Memory B cell (primary cell): ENCODE measurements at regions not wholly inside any gene's neighbourhood (a gene's known extent, or its start where the extent isn't known, plus 50 kb on each side); places are given as distances from the start of the nearest gene placed in this dataset.

Source experiments
- ATAC-seq: fragments of 150-1000 bp; cut with Tn5 transposase; 2 replicates; pipeline ENCODE4 v1.10.0; 2021; ENCODE audit warnings: low read depth, mild to moderate bottlenecking, moderate library complexity
- DNase-seq, 2 donors: peaks; one replicate each; pipeline ENCODE4 v3.0.0; 2022; ENCODE audit warnings: low spot score in 2 of 2
- H3K27ac Mint-ChIP-seq: one replicate; pipeline ENCODE4 v1.8.0; 2022; ENCODE audit warnings: mild to moderate bottlenecking, moderate library complexity, mixed read lengths
- H3K27me3 Mint-ChIP-seq: one replicate; pipeline ENCODE4 v1.8.0; 2022; ENCODE audit warnings: mixed read lengths
- H3K36me3 Mint-ChIP-seq: one replicate; pipeline ENCODE4 v1.8.0; 2022; ENCODE audit warnings: mild to moderate bottlenecking, mixed read lengths
- H3K4me1 Mint-ChIP-seq: one replicate; pipeline ENCODE4 v1.8.0; 2022; ENCODE audit warnings: mixed read lengths
- H3K4me3 Mint-ChIP-seq: one replicate; pipeline ENCODE4 v1.8.0; 2022; ENCODE audit warnings: mild to moderate bottlenecking, moderate library complexity, mixed read lengths
- H3K9me3 Mint-ChIP-seq: one replicate; pipeline ENCODE4 v1.8.0; 2022; ENCODE audit warnings: mixed read lengths

- Mint-ChIP-seq H3K36me3 (no peaks in the 10 kb centered on the region), H3K9me3 (peaks cover 2% of the 10 kb centered on the region), H3K27ac (no peak overlapping the region), H3K4me3 (no peak overlapping the region), H3K27me3 (peaks cover 2% of the 10 kb centered on the region), H3K4me1 (no peaks in the 10 kb centered on the region)
- no peak for ATAC-seq
- no peak for DNase-seq
Measured at GRCh38 chr1:5405263-5405662, 587.0 kb downstream of the NPHP4 start.

- no peaks in the 10 kb centered on the region for H3K9me3 Mint-ChIP-seq
- DNase-seq (no peak), ATAC-seq (no peak)
- peaks cover 2% of the 10 kb centered on the region for H3K27me3 Mint-ChIP-seq
- H3K4me1 Mint-ChIP-seq: no peaks in the 10 kb centered on the region
- no peak overlapping the region for H3K4me3 Mint-ChIP-seq
- no peaks in the 10 kb centered on the region for H3K36me3 Mint-ChIP-seq
- no peak overlapping the region for H3K27ac Mint-ChIP-seq
Measured at GRCh38 chr1:5404412-5405203, 587.6 kb downstream of the NPHP4 start.

- no peak for DNase-seq
- ATAC-seq: no peak
- no peaks in the 10 kb centered on the region for H3K4me1 Mint-ChIP-seq
- H3K4me3 Mint-ChIP-seq: no peak overlapping the region
- H3K9me3 Mint-ChIP-seq: peaks cover 3% of the 10 kb centered on the region
- no peaks in the 10 kb centered on the region for H3K36me3 Mint-ChIP-seq
- H3K27me3 Mint-ChIP-seq: peaks cover 6% of the 10 kb centered on the region
- no peak overlapping the region for H3K27ac Mint-ChIP-seq
Measured at GRCh38 chr1:5403935-5404334, 588.3 kb downstream of the NPHP4 start.

GRCh38 chr1:5402618-5403017 is 589.6 kb downstream of the NPHP4 start:
- no peak overlapping the region for H3K27ac Mint-ChIP-seq
- H3K36me3 Mint-ChIP-seq: no peaks in the 10 kb centered on the region
- DNase-seq (no peak), ATAC-seq (no peak)
- H3K4me3 Mint-ChIP-seq: no peak overlapping the region
- H3K9me3 Mint-ChIP-seq: peaks cover 4% of the 10 kb centered on the region
- no peaks in the 10 kb centered on the region for H3K4me1 Mint-ChIP-seq
- H3K27me3 Mint-ChIP-seq: peaks cover 6% of the 10 kb centered on the region

- Mint-ChIP-seq H3K36me3 (no peaks in the 10 kb centered on the region), H3K9me3 (peaks cover 4% of the 10 kb centered on the region), H3K27ac (no peak overlapping the region), H3K4me1 (no peaks in the 10 kb centered on the region), H3K4me3 (no peak overlapping the region), H3K27me3 (peaks cover 4% of the 10 kb centered on the region)
- ATAC-seq (no peak), DNase-seq (no peak)
Measured at GRCh38 chr1:5399771-5400170, 592.5 kb downstream of the NPHP4 start.

GRCh38 chr1:5396593-5396992 is 595.6 kb downstream of the NPHP4 start:
- Mint-ChIP-seq H3K36me3 (no peaks in the 10 kb centered on the region), H3K27me3 (peaks cover 6% of the 10 kb centered on the region), H3K4me1 (no peaks in the 10 kb centered on the region), H3K27ac (no peak overlapping the region), H3K4me3 (no peak overlapping the region), H3K9me3 (peaks cover 6% of the 10 kb centered on the region)
- no peak for DNase-seq
- no peak for ATAC-seq

- H3K27me3 Mint-ChIP-seq: peaks cover 5% of the 10 kb centered on the region
- no peak for DNase-seq
- H3K4me1 Mint-ChIP-seq: no peaks in the 10 kb centered on the region
- H3K9me3 Mint-ChIP-seq: peaks cover 5% of the 10 kb centered on the region
- no peak overlapping the region for H3K27ac Mint-ChIP-seq
- no peak overlapping the region for H3K4me3 Mint-ChIP-seq
- H3K36me3 Mint-ChIP-seq: no peaks in the 10 kb centered on the region
- no peak for ATAC-seq
Measured at GRCh38 chr1:5394111-5394510, 598.1 kb downstream of the NPHP4 start.

- no peak overlapping the region for H3K4me3 Mint-ChIP-seq
- no peak for DNase-seq
- H3K9me3 Mint-ChIP-seq: peaks cover 2% of the 10 kb centered on the region
Measured at GRCh38 chr1:5393603-5394002, 598.6 kb downstream of the NPHP4 start.

GRCh38 chr1:5393146-5393545 is 599.1 kb downstream of the NPHP4 start:
- no peaks in the 10 kb centered on the region for H3K36me3 Mint-ChIP-seq
- H3K27ac Mint-ChIP-seq: no peak overlapping the region
- no peak for DNase-seq
- no peaks in the 10 kb centered on the region for H3K4me1 Mint-ChIP-seq
- no peak for ATAC-seq
- peaks cover 2% of the 10 kb centered on the region for H3K27me3 Mint-ChIP-seq
- H3K4me3 Mint-ChIP-seq: no peak overlapping the region
- H3K9me3 Mint-ChIP-seq: peaks cover 2% of the 10 kb centered on the region

More at GRCh38 chr1:5393603-5394002, 598.6 kb downstream of the NPHP4 start:
- Mint-ChIP-seq H3K4me1 (no peaks in the 10 kb centered on the region), H3K27me3 (peaks cover 2% of the 10 kb centered on the region), H3K36me3 (no peaks in the 10 kb centered on the region), H3K27ac (no peak overlapping the region)
- no peak for ATAC-seq

GRCh38 chr1:5391725-5392124 is 600.5 kb downstream of the NPHP4 start:
- no peak overlapping the region for H3K27ac Mint-ChIP-seq
- H3K27me3 Mint-ChIP-seq: peaks cover 2% of the 10 kb centered on the region
- H3K4me3 Mint-ChIP-seq: no peak overlapping the region
- H3K4me1 Mint-ChIP-seq: no peaks in the 10 kb centered on the region
- no peaks in the 10 kb centered on the region for H3K36me3 Mint-ChIP-seq
- ATAC-seq: no peak
- peaks cover 2% of the 10 kb centered on the region for H3K9me3 Mint-ChIP-seq
- no peak for DNase-seq

GRCh38 chr1:5390504-5390903 is 601.7 kb downstream of the NPHP4 start:
- no peaks in the 10 kb centered on the region for H3K36me3 Mint-ChIP-seq
- H3K27ac Mint-ChIP-seq: no peak overlapping the region
- no peak for ATAC-seq
- H3K27me3 Mint-ChIP-seq: peaks cover 2% of the 10 kb centered on the region
- H3K4me1 Mint-ChIP-seq: no peaks in the 10 kb centered on the region
- peaks cover 2% of the 10 kb centered on the region for H3K9me3 Mint-ChIP-seq
- no peak overlapping the region for H3K4me3 Mint-ChIP-seq
- DNase-seq: no peak

GRCh38 chr1:5389101-5389885 is 602.9 kb downstream of the NPHP4 start:
- no peak for DNase-seq
- H3K4me1 Mint-ChIP-seq: no peaks in the 10 kb centered on the region
- no peak for ATAC-seq
- H3K27me3 Mint-ChIP-seq: no peaks in the 10 kb centered on the region
- H3K36me3 Mint-ChIP-seq: no peaks in the 10 kb centered on the region
- no peak overlapping the region for H3K27ac Mint-ChIP-seq
- H3K9me3 Mint-ChIP-seq: no peaks in the 10 kb centered on the region
- H3K4me3 Mint-ChIP-seq: no peak overlapping the region

GRCh38 chr1:5388622-5389021 is 603.6 kb downstream of the NPHP4 start:
- Mint-ChIP-seq H3K27me3 (no peaks in the 10 kb centered on the region), H3K27ac (no peak overlapping the region), H3K4me1 (no peaks in the 10 kb centered on the region), H3K9me3 (no peaks in the 10 kb centered on the region), H3K36me3 (no peaks in the 10 kb centered on the region), H3K4me3 (no peak overlapping the region)
- DNase-seq (no peak), ATAC-seq (no peak)

GRCh38 chr1:5386371-5386770 is 605.9 kb downstream of the NPHP4 start:
- Mint-ChIP-seq H3K4me3 (no peak overlapping the region), H3K4me1 (no peaks in the 10 kb centered on the region), H3K36me3 (no peaks in the 10 kb centered on the region), H3K27me3 (no peaks in the 10 kb centered on the region), H3K27ac (no peak overlapping the region), H3K9me3 (no peaks in the 10 kb centered on the region)
- no peak for DNase-seq
- ATAC-seq: no peak
